ENCODE measurements at regions not wholly inside any gene's neighbourhood (a gene's known extent, or its start where the extent isn't known, plus 50 kb on each side); places are given as distances from the start of the nearest gene placed in this dataset.
"Not testable (repeated sequence)": the region's sequence is repeated elsewhere in the genome, so short reads cannot be mapped to it uniquely, and the experiment has no call there.

GRCh38 chr7:4603843-4604231 lies 78.3 kb upstream of the FOXK1 start:
- Histone ChIP-seq H3K27me3 (ENCODE audit: control insufficient read depth, insufficient read depth, low read length) (no peaks in the 10 kb centered on the region), H3K4me1 (no peaks in the 10 kb centered on the region), H3K4me3 (ENCODE audit: low read depth, low read length) (no peak overlapping the region), H3K9me3 (ENCODE audit: control insufficient read depth, low read length) (no peaks in the 10 kb centered on the region), H3K36me3 (ENCODE audit: control insufficient read depth, insufficient read depth, low read length) (no peaks in the 10 kb centered on the region), H2AFZ (no peak overlapping the region), H3K79me2 (no peaks in the 10 kb centered on the region), H3K9ac (no peak overlapping the region), H3K4me2 (ENCODE audit: low read length) (no peak overlapping the region), H3K27ac (no peak overlapping the region)
- no peak for TF ChIP-seq CTCF (IDR thresholded peaks at IDR 0.05)

GRCh38 chr7:4604456-4604940 lies 77.6 kb upstream of the FOXK1 start:
- H3K79me2 ChIP-seq = no peaks in the 10 kb centered on the region
- H3K36me3 ChIP-seq (ENCODE audit: control insufficient read depth, insufficient read depth, low read length) = no peaks in the 10 kb centered on the region
- H3K4me1 ChIP-seq = no peaks in the 10 kb centered on the region
- H3K4me3 ChIP-seq (ENCODE audit: low read depth, low read length) = no peak overlapping the region
- no peak overlapping the region for H3K4me2 ChIP-seq (ENCODE audit: low read length)
- H2AFZ ChIP-seq = no peak overlapping the region
- no peak for TF ChIP-seq CTCF (IDR thresholded peaks at IDR 0.05)
- H3K9ac ChIP-seq = no peak overlapping the region
- no peaks in the 10 kb centered on the region for H3K9me3 ChIP-seq (ENCODE audit: control insufficient read depth, low read length)
- no peak overlapping the region for H3K27ac ChIP-seq
- H3K27me3 ChIP-seq (ENCODE audit: control insufficient read depth, insufficient read depth, low read length) = no peaks in the 10 kb centered on the region

DNA sequence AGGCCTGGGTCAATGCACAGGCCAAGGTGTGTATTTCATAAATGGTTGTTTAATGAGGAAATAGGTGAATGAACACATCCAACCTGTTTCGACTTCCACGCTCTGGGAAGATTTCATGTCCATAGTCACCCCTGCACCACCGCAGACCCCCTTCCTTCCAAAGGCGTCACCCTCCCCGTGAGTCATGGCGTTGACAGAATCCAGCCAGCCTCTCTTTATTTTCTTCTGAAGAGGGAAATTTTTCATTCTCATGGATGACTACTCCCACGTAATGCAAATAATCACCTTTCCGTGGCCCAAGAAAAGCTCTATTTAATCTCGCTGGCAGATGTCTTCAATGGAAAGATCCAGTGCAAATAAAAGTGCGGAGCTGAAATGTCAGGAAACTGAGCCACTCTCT lies 75.3 kb upstream of the FOXK1 start:
- no peaks in the 10 kb centered on the region for H3K4me1 ChIP-seq
- no peaks in the 10 kb centered on the region for H3K9me3 ChIP-seq (ENCODE audit: control insufficient read depth, low read length)
- H2AFZ ChIP-seq = no peak overlapping the region
- H3K27ac ChIP-seq = no peak overlapping the region
- H3K4me3 ChIP-seq (ENCODE audit: low read depth, low read length) = no peak overlapping the region
- no peaks in the 10 kb centered on the region for H3K79me2 ChIP-seq
- H3K27me3 ChIP-seq (ENCODE audit: control insufficient read depth, insufficient read depth, low read length) = no peaks in the 10 kb centered on the region
- H3K36me3 ChIP-seq (ENCODE audit: control insufficient read depth, insufficient read depth, low read length) = no peaks in the 10 kb centered on the region
- no peak overlapping the region for H3K9ac ChIP-seq
- H3K4me2 ChIP-seq (ENCODE audit: low read length) = no peak overlapping the region
- no peak for TF ChIP-seq CTCF (IDR thresholded peaks at IDR 0.05)

GRCh38 chr7:4607311-4607729 lies 74.8 kb upstream of the FOXK1 start:
- no peaks in the 10 kb centered on the region for H3K4me1 ChIP-seq
- H2AFZ ChIP-seq = no peak overlapping the region
- no peak for TF ChIP-seq CTCF (IDR thresholded peaks at IDR 0.05)
- no peaks in the 10 kb centered on the region for H3K36me3 ChIP-seq (ENCODE audit: control insufficient read depth, insufficient read depth, low read length)
- no peaks in the 10 kb centered on the region for H3K9me3 ChIP-seq (ENCODE audit: control insufficient read depth, low read length)
- H3K27me3 ChIP-seq (ENCODE audit: control insufficient read depth, insufficient read depth, low read length) = no peaks in the 10 kb centered on the region
- no peak overlapping the region for H3K9ac ChIP-seq
- H3K4me2 ChIP-seq (ENCODE audit: low read length) = no peak overlapping the region
- no peak overlapping the region for H3K4me3 ChIP-seq (ENCODE audit: low read depth, low read length)
- H3K79me2 ChIP-seq = no peaks in the 10 kb centered on the region
- no peak overlapping the region for H3K27ac ChIP-seq

DNA sequence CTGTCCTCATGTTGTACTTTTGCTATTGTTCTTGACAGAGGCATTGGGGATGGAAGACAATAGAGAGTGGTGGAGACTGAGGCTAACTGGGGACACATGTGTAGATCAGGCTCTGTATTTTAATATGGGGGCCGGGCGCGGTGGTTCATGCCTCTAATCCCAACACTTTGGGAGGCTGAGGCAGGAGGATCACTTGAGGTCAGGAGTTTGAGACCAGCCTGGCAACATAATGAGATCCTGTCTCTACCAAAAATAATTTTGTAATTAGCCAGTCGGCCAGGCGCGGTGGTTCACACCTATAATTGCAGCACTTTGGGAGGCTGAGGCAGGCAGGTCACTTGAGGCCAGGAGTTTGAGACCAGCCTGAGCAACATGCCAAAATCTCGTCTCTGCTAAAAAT lies 72.5 kb upstream of the FOXK1 start:
- not testable (repeated sequence) for H3K9me3 ChIP-seq (ENCODE audit: control insufficient read depth, low read length); H3K27ac ChIP-seq; H3K27me3 ChIP-seq (ENCODE audit: control insufficient read depth, insufficient read depth, low read length); H3K79me2 ChIP-seq; H3K36me3 ChIP-seq (ENCODE audit: control insufficient read depth, insufficient read depth, low read length); H2AFZ ChIP-seq; H3K4me2 ChIP-seq (ENCODE audit: low read length); H3K9ac ChIP-seq; H3K4me3 ChIP-seq (ENCODE audit: low read depth, low read length)
- H3K4me1 ChIP-seq = peaks cover 17% of the 10 kb centered on the region
